Testis (tissue), 2 donors: ENCODE measurements at regions not wholly inside any gene's neighbourhood (a gene's known extent, or its start where the extent isn't known, plus 50 kb on each side); places are given as distances from the start of the nearest gene placed in this dataset.

Experiments
- CTCF ChIP-seq, 3 experiments: fragments of 450-650 bp in 2 of 3; fragments of 200-600 bp in 1 of 3; sonication (generic) in 1 of 3; IDR thresholded peaks; one replicate each; pipeline ENCODE4 v1.5.1; 2016 to 2019; ENCODE audit warnings: antibody characterized with exemption in 3 of 3, mild to moderate bottlenecking in 2 of 3, moderate library complexity in 1 of 3
- POLR2A ChIP-seq: fragments of 450-650 bp; IDR thresholded peaks from one replicate; pipeline ENCODE4 v1.6.1; 2017; ENCODE audit warnings: antibody characterized with exemption, mild to moderate bottlenecking, moderate library complexity

- TF ChIP-seq CTCF (IDR thresholded peaks at IDR 0.05) (no peak), POLR2A (no peak)
Observed at GRCh38 chr15:94930960-94931359, 699.6 kb downstream of the MCTP2 start.
